Effector memory CD4-positive, alpha-beta T cell (primary cell): ENCODE measurements at regions not wholly inside any gene's neighbourhood (a gene's known extent, or its start where the extent isn't known, plus 50 kb on each side); places are given as distances from the start of the nearest gene placed in this dataset.

Experiments
- DNase-seq, 3 donors: peaks; one replicate each; pipeline ENCODE4 v3.0.0-alpha.2; 2020
- H3K27ac ChIP-seq: 2 replicates; pipeline ENCODE4 v1.7.0; 2013; ENCODE audit warnings: mild to moderate bottlenecking, low read length, moderate library complexity; ENCODE audit not compliant: insufficient read depth, poor library complexity, severe bottlenecking
- H3K27me3 ChIP-seq: replicated peaks from 2 replicates; pipeline ENCODE4 v1.7.0; 2013; ENCODE audit warnings: mild to moderate bottlenecking, low read length; ENCODE audit not compliant: insufficient read depth, control insufficient read depth, poor library complexity, severe bottlenecking
- H3K36me3 ChIP-seq: 2 replicates; pipeline ENCODE4 v1.7.0; 2013; ENCODE audit warnings: mild to moderate bottlenecking, low read length, moderate library complexity; ENCODE audit not compliant: control insufficient read depth, insufficient read depth
- H3K4me1 ChIP-seq: 2 replicates; pipeline ENCODE4 v1.7.0; 2013; ENCODE audit warnings: low read length, mild to moderate bottlenecking; ENCODE audit not compliant: control insufficient read depth, insufficient read depth, poor library complexity, severe bottlenecking
- H3K4me3 ChIP-seq: 2 replicates; pipeline ENCODE4 v1.7.0; 2013; ENCODE audit warnings: low read length, low read depth, mild to moderate bottlenecking; ENCODE audit not compliant: insufficient read depth, poor library complexity, severe bottlenecking
- H3K9me3 ChIP-seq: 2 replicates; pipeline ENCODE4 v1.7.0; 2013; ENCODE audit warnings: mild to moderate bottlenecking, low read length, moderate library complexity; ENCODE audit not compliant: control insufficient read depth

GRCh38 chr13:33340631-33341030, 55.1 kb upstream of the STARD13 start:
- no peaks in the 10 kb centered on the region for H3K27me3 ChIP-seq
- no peak overlapping the region for H3K4me3 ChIP-seq
- no peaks in the 10 kb centered on the region for H3K36me3 ChIP-seq
- no peak for DNase-seq
- no peak overlapping the region for H3K27ac ChIP-seq
- no peaks in the 10 kb centered on the region for H3K4me1 ChIP-seq
- no peaks in the 10 kb centered on the region for H3K9me3 ChIP-seq

GRCh38 chr13:33341861-33342452, 56.4 kb upstream of the STARD13 start:
- H3K27ac ChIP-seq = no peak overlapping the region

GRCh38 chr13:33345842-33346241, 60.3 kb upstream of the STARD13 start:
- H3K27ac ChIP-seq = no peak overlapping the region
- no peak overlapping the region for H3K4me3 ChIP-seq
- DNase-seq = no peak
- no peaks in the 10 kb centered on the region for H3K9me3 ChIP-seq
- no peaks in the 10 kb centered on the region for H3K36me3 ChIP-seq
- peaks cover 9% of the 10 kb centered on the region for H3K27me3 ChIP-seq
- H3K4me1 ChIP-seq = no peaks in the 10 kb centered on the region

More at GRCh38 chr13:33341861-33342452, 56.4 kb upstream of the STARD13 start:
- H3K9me3 ChIP-seq = no peaks in the 10 kb centered on the region
- no peak overlapping the region for H3K4me3 ChIP-seq
- H3K4me1 ChIP-seq = no peaks in the 10 kb centered on the region
- no peaks in the 10 kb centered on the region for H3K27me3 ChIP-seq
- H3K36me3 ChIP-seq = no peaks in the 10 kb centered on the region
- no peak for DNase-seq

DNA sequence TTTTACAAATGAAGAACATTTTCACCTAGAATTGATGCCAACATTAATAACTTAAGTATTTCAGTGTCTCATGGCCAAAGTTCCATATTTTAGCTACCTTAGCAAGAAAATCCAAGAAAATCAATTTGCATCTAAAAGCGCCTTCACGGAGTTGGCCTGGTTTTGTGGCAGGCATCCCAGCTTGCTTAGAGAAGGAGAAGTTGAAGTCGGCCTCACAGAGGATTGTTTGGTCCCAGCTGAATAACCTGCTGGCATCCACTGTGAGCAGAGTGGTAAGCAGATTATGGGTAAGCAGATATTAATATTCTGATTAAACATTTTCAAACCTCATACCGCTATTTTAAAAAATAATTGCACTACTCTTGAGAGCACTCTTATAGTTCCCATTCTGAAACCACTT, 62.3 kb upstream of the STARD13 start:
- Histone ChIP-seq H3K36me3 (no peaks in the 10 kb centered on the region), H3K9me3 (no peaks in the 10 kb centered on the region), H3K4me3 (no peak overlapping the region), H3K27ac (no peak overlapping the region), H3K27me3 (peaks cover 9% of the 10 kb centered on the region), H3K4me1 (no peaks in the 10 kb centered on the region)
- DNase-seq = no peak

DNA sequence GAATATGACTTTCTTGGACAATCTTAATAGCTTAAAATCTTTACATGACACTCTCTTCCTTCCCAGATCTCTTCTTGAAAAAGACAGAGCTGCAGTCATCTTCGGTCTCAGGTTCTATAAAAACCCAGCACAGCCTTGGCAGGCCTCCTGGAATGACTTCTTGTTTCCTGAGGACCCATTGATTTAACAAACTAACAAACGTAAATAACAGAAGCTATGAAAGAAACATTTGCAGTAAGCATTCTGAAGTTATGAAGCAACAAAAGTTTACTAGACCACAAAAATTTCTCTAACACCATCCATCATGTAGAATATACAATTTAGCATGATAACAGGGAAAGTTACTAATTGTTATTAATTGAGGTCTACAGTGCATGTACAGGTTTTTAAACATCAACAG, 62.8 kb upstream of the STARD13 start:
- Histone ChIP-seq H3K9me3 (no peaks in the 10 kb centered on the region), H3K4me3 (no peak overlapping the region), H3K27me3 (peaks cover 13% of the 10 kb centered on the region), H3K4me1 (no peaks in the 10 kb centered on the region), H3K36me3 (no peaks in the 10 kb centered on the region), H3K27ac (no peak overlapping the region)
- DNase-seq = no peak

GRCh38 chr13:33349288-33349985, 63.9 kb upstream of the STARD13 start:
- H3K36me3 ChIP-seq = no peaks in the 10 kb centered on the region
- H3K27me3 ChIP-seq = peaks cover 15% of the 10 kb centered on the region
- no peak for DNase-seq
- H3K27ac ChIP-seq = no peak overlapping the region
- H3K4me1 ChIP-seq = no peaks in the 10 kb centered on the region
- no peak overlapping the region for H3K4me3 ChIP-seq
- H3K9me3 ChIP-seq = no peaks in the 10 kb centered on the region

DNA sequence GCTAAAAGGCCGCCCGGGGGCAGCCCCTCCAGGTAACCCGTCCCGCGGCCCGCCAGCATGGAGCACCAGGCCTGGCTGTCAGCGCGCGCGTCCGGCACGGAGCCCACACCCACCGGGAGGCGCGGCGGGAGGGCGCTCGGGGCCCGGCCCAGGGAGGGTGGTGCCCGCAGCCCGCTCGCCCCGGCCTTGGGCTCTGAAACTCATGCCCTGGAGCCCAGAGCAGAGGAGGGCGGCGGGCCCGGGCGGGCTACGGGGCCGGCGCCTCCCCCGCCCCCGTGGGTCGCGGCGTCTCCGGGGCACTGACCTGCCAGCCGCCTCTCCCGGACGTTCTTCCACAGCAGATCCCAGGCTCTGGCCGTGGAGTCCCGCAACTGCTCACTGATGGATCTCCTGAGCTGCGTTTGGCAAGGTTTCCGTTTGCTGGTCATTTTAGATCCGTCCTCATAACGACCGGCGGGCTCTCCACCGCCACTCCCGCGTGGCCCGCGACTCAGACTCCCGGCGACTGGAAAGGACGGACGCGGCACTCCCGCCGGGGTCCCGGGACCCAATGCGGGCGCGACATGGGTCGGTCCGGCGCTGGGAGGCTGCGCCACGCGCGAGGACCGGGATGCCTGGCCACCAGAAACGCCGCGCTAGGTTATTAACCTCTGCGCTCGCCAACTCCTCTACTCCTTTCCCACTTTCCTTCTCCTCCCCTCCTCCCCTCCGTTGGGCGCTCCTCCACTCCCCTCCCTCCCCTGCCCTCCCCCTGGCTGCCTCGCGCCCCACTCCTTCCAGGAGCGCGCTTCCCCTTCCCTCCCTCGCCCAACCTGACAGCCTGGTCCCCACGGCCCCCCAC, 64.7 kb upstream of the STARD13 start:
- no peaks in the 10 kb centered on the region for H3K4me1 ChIP-seq
- H3K9me3 ChIP-seq = no peaks in the 10 kb centered on the region
- DNase-seq = no peak
- no peak overlapping the region for H3K27ac ChIP-seq
- no peak overlapping the region for H3K4me3 ChIP-seq
- peaks cover 15% of the 10 kb centered on the region for H3K27me3 ChIP-seq
- no peaks in the 10 kb centered on the region for H3K36me3 ChIP-seq

DNA sequence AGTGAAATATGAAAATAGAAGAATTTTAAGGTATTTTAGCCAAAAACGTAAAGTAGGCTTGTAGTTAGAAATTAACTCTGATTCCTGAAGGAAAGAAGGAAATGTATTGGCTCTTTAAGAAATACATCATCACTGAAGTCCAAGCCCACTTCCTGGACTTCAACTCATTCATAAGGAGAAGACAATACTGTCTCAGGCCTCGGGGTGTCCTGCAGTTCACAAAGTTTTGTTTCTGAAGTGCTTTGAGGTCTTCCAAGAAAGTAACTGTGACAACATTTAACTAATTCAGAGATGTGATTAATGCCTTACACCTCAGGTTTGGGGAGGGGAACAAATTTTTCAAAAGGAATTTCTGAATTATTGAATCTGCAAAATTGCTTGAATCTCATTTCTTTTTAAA, 65.8 kb upstream of the STARD13 start:
- Histone ChIP-seq H3K9me3 (no peaks in the 10 kb centered on the region), H3K27ac (no peak overlapping the region), H3K4me1 (no peaks in the 10 kb centered on the region), H3K27me3 (peaks cover 15% of the 10 kb centered on the region), H3K4me3 (no peak overlapping the region), H3K36me3 (no peaks in the 10 kb centered on the region)
- DNase-seq = no peak

DNA sequence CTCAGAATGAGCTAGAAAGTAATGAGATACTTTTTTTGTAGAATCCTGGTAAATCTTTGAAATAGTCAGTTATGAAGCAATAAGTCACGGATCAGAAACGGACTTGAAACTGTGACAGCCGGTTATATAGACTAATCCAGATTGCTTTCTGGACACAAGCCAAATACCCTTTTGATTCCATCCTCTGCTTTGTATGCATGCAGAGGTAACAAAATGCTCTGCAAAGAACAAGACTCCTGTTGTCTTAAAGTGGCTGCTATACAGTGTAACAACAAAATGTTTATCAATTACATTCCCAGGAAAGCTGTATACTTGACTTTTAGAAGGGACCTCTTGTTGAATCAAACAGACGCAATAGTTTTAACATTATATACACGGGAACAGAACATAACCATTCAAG, 66.5 kb upstream of the STARD13 start:
- Histone ChIP-seq H3K36me3 (no peaks in the 10 kb centered on the region), H3K4me1 (no peaks in the 10 kb centered on the region), H3K9me3 (no peaks in the 10 kb centered on the region), H3K27me3 (peaks cover 15% of the 10 kb centered on the region), H3K4me3 (no peak overlapping the region), H3K27ac (no peak overlapping the region)
- DNase-seq = no peak

- H3K4me3 ChIP-seq = no peak overlapping the region
- H3K9me3 ChIP-seq = no peaks in the 10 kb centered on the region
- no peaks in the 10 kb centered on the region for H3K36me3 ChIP-seq
- H3K27me3 ChIP-seq = peaks cover 15% of the 10 kb centered on the region
- no peak overlapping the region for H3K27ac ChIP-seq
- no peak for DNase-seq
- no peaks in the 10 kb centered on the region for H3K4me1 ChIP-seq
Measured at GRCh38 chr13:33352526-33352925, 67.0 kb upstream of the STARD13 start.
